CD4-positive, alpha-beta T cell treated with Interleukin-4 for 4 hours (primary cell): ENCODE measurements at regions not wholly inside any gene's neighbourhood (a gene's known extent, or its start where the extent isn't known, plus 50 kb on each side); places are given as distances from the start of the nearest gene placed in this dataset.
A peak's percentile ranks its signal among the peaks of the same experiment; 100 is the strongest.

ENCODE experiments used
- DNase-seq: peaks from one replicate; pipeline ENCODE4 v3.0.0-alpha.2; 2020

- no peak for DNase-seq
Observed at GRCh38 chr11:128066399-128066798, 521.0 kb downstream of the ETS1 start.

DNA sequence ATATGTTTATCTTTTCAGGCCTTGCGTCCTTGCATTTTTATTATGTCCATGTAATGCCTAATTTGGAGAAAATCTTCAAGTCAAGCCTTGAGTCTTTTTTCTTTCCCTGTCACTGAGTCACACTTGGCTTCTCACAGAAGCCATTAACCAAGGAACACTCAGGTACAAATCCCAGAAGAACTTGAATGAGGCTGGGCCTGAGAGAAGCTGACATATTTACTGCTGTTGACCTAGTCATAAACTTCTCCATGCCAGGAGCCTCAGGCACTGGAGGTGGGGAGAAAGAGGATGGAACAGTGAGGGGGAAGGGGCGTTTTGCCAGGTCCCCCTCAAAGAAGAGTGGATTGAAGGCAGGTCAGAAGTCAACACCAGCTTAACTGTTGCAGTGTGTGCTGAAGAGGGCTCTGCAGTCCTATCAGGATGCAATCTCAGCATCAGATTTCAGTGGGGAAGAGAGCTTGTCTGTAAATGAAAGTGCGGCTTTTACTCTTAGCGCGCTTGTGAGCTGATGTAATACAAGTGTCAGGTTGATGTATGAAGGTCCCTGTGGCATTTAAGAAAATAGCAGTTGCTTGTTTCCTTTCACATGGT, 526.0 kb downstream of the ETS1 start:
- no peak for DNase-seq

DNA sequence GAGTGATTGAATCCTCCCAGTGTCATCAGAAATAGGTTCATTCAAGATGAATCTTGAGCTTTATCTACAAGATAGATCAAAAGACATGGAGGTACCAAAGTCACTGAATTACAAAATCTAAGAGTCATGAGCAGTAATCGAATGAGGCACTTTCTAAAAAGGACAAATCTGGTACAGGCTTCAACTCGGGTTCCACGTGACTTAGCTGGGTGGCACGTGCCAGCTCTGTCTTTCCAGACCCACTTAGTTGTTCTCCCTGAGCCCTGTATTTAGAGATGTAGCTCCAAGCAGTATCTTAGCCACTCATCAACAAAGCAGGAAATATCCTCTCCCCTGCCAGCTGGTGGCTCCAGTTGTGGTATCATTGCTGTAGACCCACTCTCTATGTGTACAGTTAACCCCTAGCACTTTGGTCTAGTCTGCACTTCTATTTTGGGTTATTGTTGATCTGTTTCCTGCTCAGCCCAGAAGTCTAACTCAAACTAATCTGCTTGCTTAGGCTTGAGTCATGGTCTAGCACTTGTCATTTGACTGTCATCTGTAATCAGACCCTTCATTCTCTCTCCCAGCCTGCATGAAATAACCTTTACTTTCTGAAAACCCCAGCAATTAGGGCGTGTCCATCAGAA, 528.7 kb downstream of the ETS1 start:
- DNase-seq = peak; percentile 49

DNA sequence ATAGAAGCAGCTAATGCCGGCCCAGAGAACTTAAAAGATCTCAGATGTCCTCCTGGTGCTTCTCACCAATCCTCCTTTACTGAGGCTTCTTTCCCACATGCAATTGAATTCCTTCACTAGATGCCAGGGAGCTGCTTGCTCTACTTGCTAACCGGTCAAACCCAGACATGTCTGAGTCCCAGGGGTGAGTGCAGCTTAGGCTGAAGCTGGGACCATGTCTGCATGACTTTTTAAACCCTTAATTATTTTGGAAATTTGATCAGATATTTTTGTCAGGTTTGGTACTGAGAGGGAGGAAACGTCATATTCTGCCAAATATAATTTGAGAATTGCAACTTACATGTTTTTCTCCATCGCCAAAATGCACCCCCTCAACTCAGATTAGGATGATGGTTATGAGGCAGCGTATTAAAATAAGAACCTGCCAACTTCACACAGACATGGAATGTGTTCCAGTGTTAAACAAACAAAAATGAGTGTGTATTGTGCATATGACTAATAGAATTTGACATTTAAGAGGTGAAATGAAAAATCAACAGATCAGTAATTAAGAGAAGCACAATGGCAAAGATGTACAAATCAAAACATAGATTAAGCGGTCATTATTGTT, 529.5 kb downstream of the ETS1 start:
- DNase-seq = no peak

DNA sequence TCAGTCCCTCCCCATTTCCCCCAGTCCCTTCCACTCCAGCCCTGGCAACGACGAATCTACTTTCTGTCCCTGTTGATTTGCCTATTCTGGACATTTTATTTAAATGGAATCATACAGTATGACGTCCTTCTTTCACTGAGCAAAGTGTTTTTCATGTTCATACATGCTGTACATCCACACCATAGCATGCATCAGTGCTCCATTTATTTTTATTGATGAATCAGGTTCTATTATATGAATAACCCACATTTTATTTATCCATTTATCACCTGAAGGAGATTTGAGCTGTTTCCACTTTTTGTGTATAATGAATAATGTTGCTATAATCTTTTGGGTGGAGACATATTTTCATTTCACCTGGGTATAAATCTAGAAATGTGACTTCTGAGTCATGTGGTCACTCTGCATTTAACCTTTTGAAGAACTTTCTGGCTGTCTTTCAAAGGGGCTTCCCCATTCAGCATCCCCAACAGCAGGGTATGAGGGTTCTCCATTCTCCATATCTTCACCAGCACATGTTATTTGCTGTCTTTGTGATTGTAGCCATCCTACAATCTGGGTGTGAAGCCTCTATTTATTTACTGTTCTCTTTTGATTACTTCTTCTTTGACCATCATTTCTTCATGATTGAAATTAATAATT, 531.7 kb downstream of the ETS1 start:
- DNase-seq = no peak

DNA sequence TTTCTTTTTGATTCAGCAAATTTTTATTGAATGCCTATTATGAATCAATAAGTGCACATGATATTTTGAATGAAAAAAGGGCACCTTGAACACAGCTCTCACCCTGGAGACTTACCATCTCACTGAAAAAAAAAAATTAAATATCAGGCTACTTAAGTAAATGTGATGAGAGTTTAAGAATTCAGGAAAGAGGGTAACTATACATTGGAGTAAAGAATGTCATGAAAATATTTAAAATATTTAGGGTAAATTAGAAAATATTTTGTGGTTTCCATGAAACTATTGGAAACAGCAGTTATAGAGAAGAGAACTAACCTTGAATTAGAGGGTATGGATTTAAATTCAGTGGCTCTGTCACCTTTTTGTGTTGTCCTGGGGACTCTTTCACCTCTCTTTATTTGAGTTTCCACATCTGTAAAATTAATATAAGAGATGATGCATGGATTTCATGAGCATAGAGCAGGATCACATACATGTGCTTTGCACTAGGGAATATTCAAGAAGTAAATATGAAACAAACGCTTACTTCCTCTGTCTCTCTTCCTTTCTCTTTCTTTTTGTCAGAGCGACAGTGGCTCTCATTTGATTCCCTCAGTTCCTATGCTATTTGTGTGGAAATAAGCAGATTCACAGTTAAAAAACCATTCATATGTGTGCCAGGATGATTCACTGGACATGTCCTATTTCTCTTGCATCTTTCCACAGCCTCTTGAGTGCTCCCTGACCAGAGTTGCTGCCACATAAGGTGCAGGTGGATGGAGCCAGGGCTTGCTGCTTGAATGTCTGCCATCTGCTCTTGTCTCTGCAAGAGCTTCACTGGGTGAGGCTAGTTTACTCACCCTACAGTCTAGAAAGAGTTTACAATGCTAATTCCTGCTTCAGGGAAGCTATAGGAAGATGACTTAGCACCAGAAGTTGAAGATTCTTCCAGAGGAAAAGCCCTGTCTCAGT, 533.1 kb downstream of the ETS1 start:
- no peak for DNase-seq

- DNase-seq = peak; percentile 51
Observed at GRCh38 chr11:128052912-128053641, 534.3 kb downstream of the ETS1 start.

- no peak for DNase-seq
Observed at GRCh38 chr11:128048121-128048520, 539.2 kb downstream of the ETS1 start.

- no peak for DNase-seq
Observed at GRCh38 chr11:128047026-128047425, 540.3 kb downstream of the ETS1 start.

- no peak for DNase-seq
Observed at GRCh38 chr11:128046213-128046612, 541.1 kb downstream of the ETS1 start.

GRCh38 chr11:128045094-128045725, 542.1 kb downstream of the ETS1 start:
- DNase-seq = peak; percentile 30

- no peak for DNase-seq
Observed at GRCh38 chr11:128042290-128042751, 545.0 kb downstream of the ETS1 start.

- DNase-seq = no peak
Observed at GRCh38 chr11:128040603-128041002, 546.8 kb downstream of the ETS1 start.

DNA sequence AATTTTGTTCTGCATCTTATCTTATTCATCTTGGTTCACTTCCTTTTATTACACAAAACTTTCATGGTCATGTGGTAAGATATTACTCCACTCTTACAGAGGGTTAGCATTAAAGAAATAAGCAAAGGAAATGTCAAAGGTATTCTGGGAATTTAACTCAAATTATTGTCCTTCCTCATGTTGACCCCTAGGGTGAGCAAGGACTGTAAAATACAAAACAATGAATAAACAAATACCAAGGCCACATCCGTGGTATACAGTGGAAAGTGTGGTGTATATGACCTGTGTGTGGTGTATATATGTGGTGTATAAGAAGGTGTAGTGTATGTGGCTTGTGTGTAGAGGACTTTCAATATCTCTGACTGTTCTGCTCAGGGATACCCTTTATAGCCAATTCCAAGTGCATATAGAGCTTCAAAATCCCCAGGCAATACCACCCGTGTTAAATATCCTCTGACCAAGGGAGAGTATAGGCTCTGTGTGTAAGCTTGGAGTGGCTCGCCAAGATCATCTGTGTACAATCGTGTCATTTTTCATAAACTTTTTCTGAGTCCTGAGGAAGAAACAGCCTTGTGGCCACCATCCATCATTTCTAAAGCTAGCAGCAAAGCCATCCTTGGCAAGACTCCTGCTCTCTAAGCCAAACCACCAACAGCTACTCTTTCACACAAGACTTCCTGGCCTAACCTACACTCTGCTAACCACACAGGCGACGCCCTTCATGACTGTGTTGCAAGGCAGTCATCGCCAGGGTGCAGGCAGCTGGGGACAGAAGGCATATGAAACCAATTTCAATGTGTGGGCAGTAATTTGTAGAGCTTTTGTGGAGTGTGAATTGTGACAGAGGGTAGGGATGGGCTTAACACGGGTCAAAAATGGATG, 548.0 kb downstream of the ETS1 start:
- DNase-seq = peak; percentile 89

- DNase-seq = no peak
Observed at GRCh38 chr11:128036556-128037093, 550.7 kb downstream of the ETS1 start.

DNA sequence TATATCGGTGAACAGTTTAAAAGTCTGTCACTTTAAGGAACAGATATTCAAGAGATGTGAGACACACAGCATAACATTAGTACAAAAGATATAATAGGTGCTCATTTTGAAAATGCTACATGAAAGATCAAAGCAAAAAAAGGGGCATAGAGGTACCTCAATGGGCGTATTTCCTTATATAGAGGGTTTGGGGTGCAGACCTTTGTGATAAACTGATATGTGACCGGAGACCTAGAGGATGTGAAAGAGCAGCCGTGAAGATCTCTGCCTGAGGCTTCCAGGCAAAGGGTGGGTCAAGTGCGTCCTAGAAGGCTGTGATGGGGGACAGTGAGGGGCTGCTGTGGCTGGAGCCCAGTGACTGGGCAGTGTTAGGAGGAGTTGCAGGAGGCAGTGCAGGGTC, 551.4 kb downstream of the ETS1 start:
- no peak for DNase-seq

DNA sequence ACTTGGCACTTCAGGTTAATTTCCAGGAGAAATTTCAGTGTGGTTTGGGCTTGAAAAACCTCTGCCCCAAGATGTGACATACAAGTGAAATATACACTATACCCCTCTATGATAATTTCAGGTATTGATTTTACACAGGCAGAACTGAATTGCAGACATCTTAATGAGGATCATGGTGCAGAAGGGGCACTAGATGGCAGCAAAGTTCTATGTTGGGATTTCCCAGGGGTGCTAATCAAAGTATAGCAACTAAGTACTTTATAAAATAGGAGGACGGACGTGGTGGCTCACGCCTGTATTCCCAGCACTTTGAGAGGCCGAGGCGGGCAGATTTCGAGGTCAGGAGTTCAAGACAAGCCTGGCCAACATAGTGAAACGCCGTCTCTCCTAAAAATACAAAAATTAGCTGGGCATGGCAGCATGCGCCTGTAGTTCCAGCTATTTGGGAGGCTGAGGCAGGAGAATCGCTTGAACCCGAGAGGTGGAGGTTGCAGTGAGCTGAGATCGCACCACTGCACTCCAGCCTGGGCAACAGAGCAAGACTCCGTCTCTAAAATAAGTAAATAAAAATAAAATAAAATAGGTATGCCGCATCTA, 555.7 kb downstream of the ETS1 start:
- DNase-seq = peak; percentile 83

DNA sequence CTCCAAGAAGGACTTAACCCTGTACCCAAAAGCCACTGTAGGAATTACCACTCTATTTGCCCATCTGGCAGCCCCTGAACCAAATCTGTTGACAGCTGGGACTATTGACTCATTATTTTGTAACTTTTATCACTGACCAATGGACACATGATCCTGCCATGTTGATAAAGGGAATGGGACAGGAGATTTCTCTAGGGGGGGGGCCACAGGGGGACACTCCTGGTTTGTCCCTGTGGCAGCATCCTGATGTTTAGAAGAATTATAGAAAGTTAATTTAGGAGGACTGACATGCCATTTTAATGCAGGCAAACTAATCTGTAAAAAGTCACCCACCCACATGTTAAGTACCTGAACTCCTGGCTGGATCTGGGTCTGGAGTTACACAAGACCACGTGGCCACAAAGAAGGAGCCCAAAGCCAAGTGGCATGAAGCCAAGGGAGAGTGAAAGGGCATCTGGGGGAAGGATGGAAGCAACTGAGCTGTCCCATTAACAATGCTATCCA, 558.1 kb downstream of the ETS1 start:
- DNase-seq = no peak

DNA sequence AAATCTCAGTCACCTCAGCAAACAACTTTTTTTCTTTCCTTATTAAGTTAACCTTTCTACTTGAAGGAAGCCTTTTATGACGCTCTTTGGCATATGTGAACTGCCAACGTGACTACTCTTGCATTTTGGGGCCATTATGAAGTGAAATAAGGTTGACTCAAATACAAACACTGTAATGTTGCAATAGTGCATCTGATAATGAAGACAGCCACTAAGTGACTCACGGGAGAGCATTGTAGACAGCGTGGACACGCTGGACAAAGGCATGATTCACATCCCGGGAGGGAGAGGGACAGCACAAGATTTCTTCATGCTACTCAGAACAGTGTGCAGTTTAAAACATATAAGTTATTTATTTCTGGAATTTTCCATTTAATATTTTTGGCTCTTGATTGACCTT, 560.8 kb downstream of the ETS1 start:
- DNase-seq = no peak

- no peak for DNase-seq
Observed at GRCh38 chr11:128022761-128023160, 564.6 kb downstream of the ETS1 start.
